ENCODE measurements at regions not wholly inside any gene's neighbourhood (a gene's known extent, or its start where the extent isn't known, plus 50 kb on each side); places are given as distances from the start of the nearest gene placed in this dataset.

- DNase-seq (ENCODE audit: low spot score): no peak
Measured at GRCh38 chr14:34128665-34129064, 177.8 kb upstream of the EGLN3 start.

DNA sequence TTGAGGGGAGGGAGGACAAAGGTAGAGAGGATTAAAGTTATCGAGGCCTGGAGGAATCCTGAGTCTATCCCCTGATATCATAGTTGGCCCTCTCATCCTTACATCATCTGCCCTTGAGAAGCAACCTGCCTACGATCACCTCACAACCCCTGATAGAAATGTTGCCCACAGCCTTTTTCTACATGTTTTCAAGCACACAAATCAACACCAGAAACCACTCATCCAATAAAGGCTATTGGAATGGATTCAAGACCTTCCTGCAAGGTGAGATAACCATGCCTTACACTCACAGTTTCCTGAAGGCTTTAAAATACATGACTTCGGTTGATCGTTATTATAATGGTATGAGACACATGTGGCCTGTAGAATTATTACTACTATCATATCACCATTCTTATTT, 175.7 kb upstream of the EGLN3 start:
- DNase-seq (ENCODE audit: low spot score): no peak

DNA sequence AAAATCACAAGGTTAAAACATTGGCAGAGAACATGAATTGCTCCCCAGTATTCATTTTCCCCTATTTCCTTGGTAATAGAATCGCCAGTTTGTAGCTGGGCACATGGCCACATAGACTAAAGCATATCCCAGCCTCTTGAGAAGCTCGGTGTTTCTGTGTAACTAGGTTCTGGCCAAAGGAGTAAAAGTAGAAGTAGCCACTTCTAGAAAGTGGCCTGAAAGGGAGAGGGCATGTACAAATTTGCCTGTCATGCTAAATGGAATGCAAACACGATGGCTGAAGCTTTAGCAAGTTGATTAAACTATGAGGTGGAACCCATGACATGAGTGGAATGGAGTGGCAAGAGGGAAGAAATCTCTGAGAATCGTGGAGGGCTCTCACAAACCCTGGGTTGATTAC, 173.7 kb upstream of the EGLN3 start:
- no peak for DNase-seq (ENCODE audit: low spot score)

DNA sequence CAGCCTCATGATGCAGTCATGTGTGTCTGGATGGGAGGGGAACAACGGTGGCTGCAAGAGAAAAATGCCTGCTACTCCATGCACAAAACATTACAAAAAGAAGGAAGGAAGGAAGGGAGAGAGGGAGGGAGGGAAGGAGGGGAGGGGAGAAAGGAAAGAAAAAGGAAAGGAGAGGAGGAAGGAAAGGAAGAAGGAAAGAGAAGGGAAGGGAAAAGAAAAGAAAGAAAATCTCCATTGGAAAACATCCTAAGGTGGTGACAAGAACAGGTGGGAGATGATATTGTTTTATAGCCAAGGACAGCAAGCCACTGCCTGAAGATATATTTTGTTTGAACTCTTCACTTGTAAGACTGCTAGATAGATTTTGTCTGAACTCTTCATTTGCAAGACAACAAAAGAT, 171.8 kb upstream of the EGLN3 start:
- DNase-seq (ENCODE audit: low spot score): no peak

DNA sequence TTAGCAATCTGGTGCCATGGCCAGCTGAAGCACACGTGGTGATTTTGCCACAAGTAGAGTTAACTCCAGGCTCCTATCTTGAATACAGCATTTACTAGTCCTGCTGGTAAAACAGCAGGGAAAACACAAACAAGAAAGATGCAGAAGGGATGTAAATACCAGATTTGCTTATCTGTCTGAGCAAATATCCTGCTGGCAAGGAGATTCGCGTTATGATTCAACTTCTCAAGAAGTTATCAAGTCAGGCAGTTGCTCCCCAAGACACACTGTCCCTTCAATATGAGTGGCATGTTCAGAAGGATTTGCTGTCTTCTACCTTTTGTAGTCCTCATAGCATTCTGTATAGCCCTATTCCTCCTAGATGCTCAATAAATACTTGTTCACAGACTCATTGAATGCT, 171.2 kb upstream of the EGLN3 start:
- no peak for DNase-seq (ENCODE audit: low spot score)

DNA sequence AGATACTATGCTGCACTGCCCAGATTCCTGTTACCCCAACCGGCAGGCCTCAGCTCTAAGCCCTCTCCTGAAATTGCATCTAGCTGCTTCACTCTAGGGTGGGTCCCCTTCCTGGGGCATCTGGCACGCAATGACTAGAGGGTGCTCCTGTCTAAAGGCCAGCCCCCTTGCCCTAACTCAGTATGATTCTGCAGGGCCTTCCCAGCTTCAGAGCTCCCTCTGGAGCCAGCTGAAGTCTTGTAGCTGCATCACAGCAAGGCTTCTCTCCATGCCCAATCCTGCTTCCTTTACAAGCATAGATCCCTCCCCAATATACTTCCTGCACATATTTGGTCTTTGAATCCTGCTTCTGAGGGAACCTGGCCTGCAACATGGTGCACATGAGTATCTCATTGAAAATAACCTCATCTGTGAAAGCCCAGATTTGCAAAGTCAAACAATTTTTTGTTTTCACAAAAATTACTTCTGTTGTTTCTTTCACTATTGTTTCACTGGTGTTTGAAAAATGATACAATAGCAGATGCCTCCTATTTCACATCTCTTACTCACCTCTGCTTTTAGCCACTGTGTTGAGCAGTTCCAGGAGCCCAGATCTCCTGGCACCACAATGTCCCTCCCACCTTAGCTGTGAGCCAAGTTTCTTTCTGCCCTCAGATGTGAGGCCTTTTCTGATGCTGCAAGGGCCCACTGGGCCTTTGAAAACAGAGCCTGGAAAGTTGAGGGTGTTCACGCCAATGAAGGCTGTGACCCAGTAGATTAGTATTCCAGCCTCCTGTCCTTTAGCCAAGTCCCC, 169.5 kb upstream of the EGLN3 start:
- no peak for DNase-seq (ENCODE audit: low spot score)

DNA sequence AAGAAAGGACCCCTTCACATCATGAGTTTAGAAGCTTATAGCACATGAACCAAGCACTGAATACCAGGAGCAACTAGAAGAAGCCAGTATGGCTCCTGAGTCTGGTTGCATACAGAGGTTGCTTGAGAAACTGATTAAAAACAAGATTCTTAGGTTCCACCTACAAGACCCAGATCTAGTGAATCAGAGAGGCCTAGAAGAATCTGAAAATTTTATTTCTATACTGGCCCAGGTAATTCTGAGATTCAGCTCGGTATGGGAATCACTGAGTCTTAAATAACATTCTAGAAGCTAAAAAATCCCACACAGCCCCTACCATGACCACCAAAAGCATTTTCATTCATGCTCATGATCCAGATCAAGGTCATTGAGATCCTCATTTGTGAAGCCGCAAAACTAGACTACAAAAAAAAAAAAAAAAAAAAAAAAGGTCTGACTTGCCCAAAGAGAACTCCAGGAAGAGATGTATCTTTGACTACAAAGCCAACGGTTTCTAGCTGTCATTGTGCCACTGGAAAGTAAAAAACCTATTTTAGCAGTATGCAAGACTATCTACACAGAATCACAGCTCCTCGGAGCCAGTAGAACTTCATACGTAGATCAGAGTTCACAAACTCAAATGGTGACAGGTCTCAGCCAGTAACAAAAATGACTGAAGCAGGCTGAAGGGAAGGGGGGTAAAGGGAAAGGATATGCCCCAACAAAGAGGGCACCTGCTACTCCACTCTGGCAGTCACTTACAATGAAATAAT, 168.4 kb upstream of the EGLN3 start:
- no peak for DNase-seq (ENCODE audit: low spot score)

- DNase-seq (ENCODE audit: low spot score): no peak
Measured at GRCh38 chr14:34113991-34114390, 163.1 kb upstream of the EGLN3 start.

DNA sequence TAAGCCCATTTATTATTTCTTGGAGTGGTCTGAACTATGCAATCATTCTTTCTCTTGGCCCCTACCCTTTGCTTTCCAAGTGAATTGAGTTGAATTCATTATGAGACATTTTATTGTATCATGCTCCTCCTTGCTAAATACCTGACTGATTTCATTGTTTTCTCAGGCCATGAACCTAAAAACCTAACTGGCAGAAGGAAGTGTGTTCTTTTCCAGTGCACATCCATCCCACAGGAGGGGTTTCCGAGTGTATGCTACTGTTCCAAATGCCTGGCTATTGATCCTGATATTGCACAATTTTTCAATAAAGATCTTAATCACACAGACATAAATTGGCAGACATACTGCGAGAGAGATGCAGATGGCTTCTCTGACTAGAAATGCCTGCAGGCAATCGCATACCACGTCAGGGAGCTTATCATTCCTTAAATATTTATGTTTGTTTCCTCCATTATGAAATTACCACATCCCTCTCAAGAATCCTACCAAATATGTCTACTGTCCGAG, 162.2 kb upstream of the EGLN3 start:
- DNase-seq (ENCODE audit: low spot score): peak; percentile 15

DNA sequence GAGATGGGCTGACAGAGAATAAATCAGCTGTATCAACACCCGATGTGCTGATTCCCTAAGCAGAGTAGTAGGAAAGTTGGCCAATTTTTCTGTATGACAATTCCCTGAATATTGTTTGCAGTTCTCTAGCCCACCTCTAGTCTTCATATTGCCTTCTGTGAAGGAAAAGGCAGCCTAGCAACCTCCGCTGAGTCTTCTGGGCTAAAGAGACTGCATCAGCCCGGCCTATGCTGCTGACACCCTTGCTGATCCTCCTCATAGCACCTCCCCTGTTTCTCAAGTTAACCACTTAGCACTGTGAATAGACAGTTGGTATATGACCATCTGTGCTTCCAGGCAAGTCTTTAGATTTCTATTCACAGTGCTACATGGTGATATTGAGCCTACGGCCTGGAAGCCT, 161.1 kb upstream of the EGLN3 start:
- DNase-seq (ENCODE audit: low spot score): no peak

DNA sequence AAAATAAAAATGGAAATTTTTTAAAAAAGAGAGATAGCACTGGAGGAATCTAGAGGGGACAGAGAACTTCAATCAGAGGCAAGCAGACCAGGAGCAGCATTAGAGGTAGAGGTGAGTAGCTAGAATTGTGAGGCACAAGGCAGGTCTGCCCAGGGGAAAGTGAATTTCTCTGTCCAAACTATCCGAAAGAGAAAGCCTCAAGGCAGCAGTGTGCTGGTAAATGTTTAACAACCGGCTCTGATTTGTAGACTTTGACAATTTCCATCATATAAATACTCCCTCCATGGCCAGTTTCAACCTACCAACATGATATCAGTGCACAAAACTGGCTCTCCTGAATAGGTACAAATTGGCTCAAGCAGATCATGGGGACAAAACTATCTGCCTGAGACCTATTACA, 160.6 kb upstream of the EGLN3 start:
- no peak for DNase-seq (ENCODE audit: low spot score)

GRCh38 chr14:34110531-34110930, 159.7 kb upstream of the EGLN3 start:
- no peak for DNase-seq (ENCODE audit: low spot score)

GRCh38 chr14:34107441-34107840, 156.6 kb upstream of the EGLN3 start:
- no peak for DNase-seq (ENCODE audit: low spot score)

DNA sequence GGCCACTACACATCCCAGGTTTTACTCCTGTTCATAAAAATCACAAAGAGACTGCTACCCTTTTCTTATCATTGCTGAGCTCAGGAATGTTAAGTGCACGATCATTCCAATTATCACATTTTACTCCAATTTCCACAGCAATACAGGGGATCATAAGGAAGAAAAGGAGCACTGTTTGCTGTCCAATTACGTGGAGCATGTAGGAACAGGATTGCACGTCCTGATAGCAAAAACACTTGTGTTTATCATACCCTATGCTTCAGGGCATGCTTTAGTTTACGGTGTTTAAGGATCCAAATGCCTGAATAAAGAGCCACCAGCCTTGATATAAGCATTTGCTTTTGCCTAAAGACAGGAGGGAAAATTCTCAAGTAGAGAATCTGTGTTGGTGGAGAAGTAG, 155.4 kb upstream of the EGLN3 start:
- no peak for DNase-seq (ENCODE audit: low spot score)

DNA sequence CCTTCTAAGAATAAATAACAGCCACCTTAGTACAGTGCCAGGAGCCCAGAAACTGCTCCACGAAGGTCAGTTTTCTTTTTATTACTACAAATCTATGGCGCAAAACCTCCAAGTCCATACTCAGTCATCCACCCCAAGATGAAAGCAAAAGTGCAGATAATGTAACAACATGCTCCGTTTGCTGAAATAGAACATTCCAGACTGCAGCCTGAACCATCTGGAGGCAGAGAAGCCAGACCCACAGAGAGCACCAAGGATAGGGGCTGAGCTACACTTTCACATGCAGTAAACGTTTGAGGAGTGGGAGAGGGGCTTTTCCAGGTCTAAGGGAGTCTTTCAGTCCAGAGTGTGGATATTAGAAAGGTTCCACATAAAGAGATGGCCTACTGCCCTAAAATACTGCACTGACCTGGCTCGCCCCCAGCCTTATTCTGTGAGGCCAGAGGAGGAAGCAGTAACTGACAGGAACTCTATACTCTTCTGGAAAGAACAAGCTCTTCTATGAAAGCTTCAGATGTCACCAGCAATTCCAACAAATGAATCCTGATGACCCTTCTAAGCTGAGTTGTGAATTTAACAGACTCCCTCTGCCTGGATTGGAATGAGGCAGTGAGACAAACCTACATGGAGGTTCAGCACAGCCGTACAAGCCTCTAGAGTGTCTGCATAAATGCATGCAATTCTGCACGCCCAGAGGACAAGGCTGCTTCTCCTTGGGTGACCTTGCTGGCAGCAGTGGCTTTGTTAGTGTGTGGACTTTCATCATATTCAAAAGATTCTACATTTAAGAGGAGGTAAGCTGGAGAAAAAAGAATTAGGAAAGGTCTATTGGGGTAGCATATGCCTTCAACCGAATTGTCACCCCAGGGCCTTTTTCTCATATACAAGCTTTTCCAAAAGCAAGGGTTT, 153.9 kb upstream of the EGLN3 start:
- no peak for DNase-seq (ENCODE audit: low spot score)

DNA sequence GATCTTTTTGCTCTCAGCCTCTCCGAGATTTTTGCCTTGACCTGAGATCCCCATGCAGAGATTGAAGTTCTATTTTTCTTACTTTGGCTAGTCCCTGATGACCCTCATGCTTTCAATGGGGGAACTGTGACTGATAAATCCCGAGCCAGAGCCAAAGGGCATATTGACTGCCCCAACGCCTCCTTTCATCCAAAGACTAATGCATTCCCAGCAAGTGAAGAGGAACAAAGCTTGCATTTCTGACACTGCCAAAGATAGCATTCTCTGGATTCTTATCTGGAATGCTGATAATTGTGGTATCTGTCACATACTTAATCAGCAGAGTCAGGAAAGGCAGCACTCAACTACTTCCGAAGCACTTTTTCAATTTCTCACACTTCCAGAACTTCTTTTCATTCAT, 152.3 kb upstream of the EGLN3 start:
- DNase-seq (ENCODE audit: low spot score): no peak

DNA sequence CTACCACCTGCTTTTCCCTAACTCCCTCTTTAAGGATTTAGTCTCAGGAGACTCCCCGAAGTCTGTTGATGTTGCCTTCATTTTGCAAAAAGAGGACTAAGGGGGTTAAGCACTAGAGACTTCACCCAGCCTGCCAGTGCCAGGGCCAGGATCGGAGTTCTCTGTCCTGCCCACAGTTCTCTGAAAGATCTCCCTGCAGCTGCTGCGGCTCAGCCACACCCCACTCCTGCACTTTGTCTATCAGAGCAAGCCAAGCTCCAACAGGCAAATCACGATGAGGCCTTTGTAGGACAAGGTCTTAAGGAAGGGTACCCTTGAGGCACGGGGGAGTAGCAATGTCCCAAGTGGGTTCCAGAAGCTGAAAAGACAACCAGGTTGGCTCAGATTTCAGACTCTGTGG, 148.8 kb upstream of the EGLN3 start:
- no peak for DNase-seq (ENCODE audit: low spot score)

- DNase-seq (ENCODE audit: low spot score): no peak
Measured at GRCh38 chr14:34098985-34099349, 148.1 kb upstream of the EGLN3 start.

- DNase-seq (ENCODE audit: low spot score): peak; percentile 12
Measured at GRCh38 chr14:34098045-34098984, 147.4 kb upstream of the EGLN3 start.

DNA sequence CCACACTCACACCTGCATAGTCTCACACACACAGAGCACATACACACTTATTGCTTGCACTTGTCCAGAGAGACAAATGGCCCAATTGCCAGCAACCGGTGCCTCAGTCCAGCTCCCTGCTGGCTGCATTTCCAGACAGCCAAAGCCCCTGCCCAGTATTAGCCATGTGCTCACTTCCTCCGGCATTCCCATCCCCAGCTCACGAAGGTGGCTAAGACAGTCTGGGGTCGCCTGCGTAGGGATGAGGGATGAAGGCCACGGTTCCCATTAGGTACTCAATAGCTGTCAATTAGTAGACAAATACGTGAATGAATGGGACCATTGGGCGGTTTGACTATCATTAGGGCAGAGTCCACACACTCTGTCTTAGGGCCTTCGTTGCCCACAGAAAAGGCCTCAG, 146.8 kb upstream of the EGLN3 start:
- DNase-seq (ENCODE audit: low spot score): no peak

- DNase-seq (ENCODE audit: low spot score): no peak
Measured at GRCh38 chr14:34094384-34094783, 143.5 kb upstream of the EGLN3 start.

All from LoVo (cell line).